ENCODE measurements at regions not wholly inside any gene's neighbourhood (a gene's known extent, or its start where the extent isn't known, plus 50 kb on each side); places are given as distances from the start of the nearest gene placed in this dataset.

DNA sequence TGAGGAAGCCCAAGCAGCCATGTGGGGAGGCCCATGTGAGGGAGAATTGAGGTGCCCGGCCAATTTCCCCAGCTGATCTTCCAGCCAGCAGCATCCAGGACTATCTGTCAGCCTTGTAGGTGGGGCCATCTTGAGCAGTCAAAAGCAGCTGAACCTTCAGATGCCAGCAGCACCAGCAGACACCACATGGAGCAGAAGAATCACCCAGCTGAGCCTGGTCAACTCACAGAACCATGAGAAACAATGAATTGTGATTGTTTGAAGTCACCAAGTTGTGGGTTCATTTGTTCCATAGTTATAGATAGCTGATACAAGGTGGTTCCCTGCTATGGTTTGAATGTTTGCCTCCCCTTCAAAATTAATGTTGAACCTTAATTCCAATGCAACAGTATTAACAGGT lies 85.1 kb upstream of the ATP6AP2 start:
- ATAC-seq (ENCODE audit: insufficient read depth, low read depth): no peak
- Histone ChIP-seq H3K4me3 (ENCODE audit: low read depth in 1 of 2, low read length in 2 of 2) (no peak overlapping the region), H3K4me2 (ENCODE audit: insufficient read depth, low read length) (no peak overlapping the region), H2AFZ (ENCODE audit: low read depth, low read length) (no peak overlapping the region), H4K20me1 (ENCODE audit: insufficient read depth, low read length) (no peaks in the 10 kb centered on the region), H3K36me3 (ENCODE audit: insufficient read depth, low read length) (no peaks in the 10 kb centered on the region), H3K9me3 (ENCODE audit: insufficient read depth, low read length, severe bottlenecking) (no peaks in the 10 kb centered on the region), H3K27ac (ENCODE audit: low read length) (no peak overlapping the region), H3K9ac (ENCODE audit: low read depth, low read length) (no peak overlapping the region), H3K4me1 (ENCODE audit: insufficient read depth, low read length) (no peaks in the 10 kb centered on the region), H3K79me2 (ENCODE audit: insufficient read depth, low read length) (no peaks in the 10 kb centered on the region), H3K27me3 (ENCODE audit: insufficient read depth, low read length, poor library complexity) (no peaks in the 10 kb centered on the region)
- TF ChIP-seq, protein P1, sequence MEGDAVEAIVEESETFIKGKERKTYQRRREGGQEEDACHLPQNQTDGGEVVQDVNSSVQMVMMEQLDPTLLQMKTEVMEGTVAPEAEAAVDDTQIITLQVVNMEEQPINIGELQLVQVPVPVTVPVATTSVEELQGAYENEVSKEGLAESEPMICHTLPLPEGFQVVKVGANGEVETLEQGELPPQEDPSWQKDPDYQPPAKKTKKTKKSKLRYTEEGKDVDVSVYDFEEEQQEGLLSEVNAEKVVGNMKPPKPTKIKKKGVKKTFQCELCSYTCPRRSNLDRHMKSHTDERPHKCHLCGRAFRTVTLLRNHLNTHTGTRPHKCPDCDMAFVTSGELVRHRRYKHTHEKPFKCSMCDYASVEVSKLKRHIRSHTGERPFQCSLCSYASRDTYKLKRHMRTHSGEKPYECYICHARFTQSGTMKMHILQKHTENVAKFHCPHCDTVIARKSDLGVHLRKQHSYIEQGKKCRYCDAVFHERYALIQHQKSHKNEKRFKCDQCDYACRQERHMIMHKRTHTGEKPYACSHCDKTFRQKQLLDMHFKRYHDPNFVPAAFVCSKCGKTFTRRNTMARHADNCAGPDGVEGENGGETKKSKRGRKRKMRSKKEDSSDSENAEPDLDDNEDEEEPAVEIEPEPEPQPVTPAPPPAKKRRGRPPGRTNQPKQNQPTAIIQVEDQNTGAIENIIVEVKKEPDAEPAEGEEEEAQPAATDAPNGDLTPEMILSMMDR (IDR thresholded peaks at IDR 0.05; ENCODE audit: borderline replicate concordance, extremely low read depth, low read length, poor library complexity, severe bottlenecking): no peak
- TF ChIP-seq EZH2 (IDR thresholded peaks at IDR 0.05; ENCODE audit: borderline replicate concordance, low read depth, low read length, severe bottlenecking): no peak
- no peak for DNase-seq

DNA sequence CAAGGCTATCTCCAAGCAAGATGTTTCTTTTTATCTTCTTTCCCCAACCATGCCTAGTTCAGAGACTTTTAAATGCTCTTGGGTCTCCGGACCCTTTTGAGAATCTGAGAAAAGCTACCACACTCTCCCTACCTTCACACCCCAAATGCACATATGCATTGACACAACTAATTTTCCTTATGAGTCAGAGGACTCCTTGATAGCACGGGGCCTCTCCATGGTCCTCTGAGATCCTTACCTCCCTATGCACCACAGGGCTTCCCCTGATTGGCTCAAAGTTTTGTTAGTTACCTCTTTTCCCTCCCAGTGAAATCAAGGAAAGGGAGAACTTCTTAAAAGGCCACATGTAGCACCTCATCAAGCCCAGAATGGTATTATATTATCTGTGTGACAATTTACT lies 86.8 kb upstream of the ATP6AP2 start:
- Histone ChIP-seq H3K4me1 (ENCODE audit: insufficient read depth, low read length) (no peaks in the 10 kb centered on the region), H4K20me1 (ENCODE audit: insufficient read depth, low read length) (no peaks in the 10 kb centered on the region), H3K36me3 (ENCODE audit: insufficient read depth, low read length) (no peaks in the 10 kb centered on the region), H2AFZ (ENCODE audit: low read depth, low read length) (no peak overlapping the region), H3K79me2 (ENCODE audit: insufficient read depth, low read length) (no peaks in the 10 kb centered on the region), H3K27ac (ENCODE audit: low read length) (no peak overlapping the region), H3K4me3 (ENCODE audit: low read depth in 1 of 2, low read length in 2 of 2) (no peak overlapping the region), H3K9ac (ENCODE audit: low read depth, low read length) (no peak overlapping the region), H3K27me3 (ENCODE audit: insufficient read depth, low read length, poor library complexity) (no peaks in the 10 kb centered on the region), H3K9me3 (ENCODE audit: insufficient read depth, low read length, severe bottlenecking) (no peaks in the 10 kb centered on the region), H3K4me2 (ENCODE audit: insufficient read depth, low read length) (no peak overlapping the region)
- TF ChIP-seq, protein P1 (IDR thresholded peaks at IDR 0.05; ENCODE audit: borderline replicate concordance, extremely low read depth, low read length, poor library complexity, severe bottlenecking): no peak
- TF ChIP-seq EZH2 (IDR thresholded peaks at IDR 0.05; ENCODE audit: borderline replicate concordance, low read depth, low read length, severe bottlenecking): no peak
- no peak for DNase-seq
- ATAC-seq (ENCODE audit: insufficient read depth, low read depth): no peak

DNA sequence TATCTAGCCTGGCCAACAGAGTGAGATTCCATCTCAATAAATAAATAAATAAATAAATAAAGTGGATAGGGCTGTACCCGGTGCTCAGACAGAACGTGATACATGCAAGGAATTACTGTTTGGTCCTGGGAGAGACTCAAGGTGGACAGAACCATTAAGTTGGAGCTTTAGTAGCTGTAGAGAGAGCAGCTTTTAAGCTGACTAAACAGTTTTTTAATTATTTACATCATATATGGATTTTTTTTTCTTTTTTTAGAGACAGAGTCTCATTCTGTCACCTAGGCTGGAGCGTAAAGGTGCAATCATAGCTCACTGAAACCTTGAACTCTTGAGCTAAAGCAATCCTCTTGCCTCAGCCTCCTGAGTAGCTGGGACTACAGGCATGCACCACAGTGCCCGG lies 92.5 kb upstream of the ATP6AP2 start:
- ATAC-seq (ENCODE audit: insufficient read depth, low read depth): no peak
- Histone ChIP-seq H3K27ac (ENCODE audit: low read length) (no peak overlapping the region), H3K79me2 (ENCODE audit: insufficient read depth, low read length) (no peaks in the 10 kb centered on the region), H3K9ac (ENCODE audit: low read depth, low read length) (no peak overlapping the region), H3K4me2 (ENCODE audit: insufficient read depth, low read length) (no peak overlapping the region), H3K27me3 (ENCODE audit: insufficient read depth, low read length, poor library complexity) (no peaks in the 10 kb centered on the region), H4K20me1 (ENCODE audit: insufficient read depth, low read length) (no peaks in the 10 kb centered on the region), H3K4me1 (ENCODE audit: insufficient read depth, low read length) (peaks cover 4% of the 10 kb centered on the region; the same call in 1 of the 2 replicates), H3K4me3 (ENCODE audit: low read depth in 1 of 2, low read length in 2 of 2) (no peak overlapping the region), H2AFZ (ENCODE audit: low read depth, low read length) (no peak overlapping the region), H3K9me3 (ENCODE audit: insufficient read depth, low read length, severe bottlenecking) (no peaks in the 10 kb centered on the region), H3K36me3 (ENCODE audit: insufficient read depth, low read length) (no peaks in the 10 kb centered on the region)
- TF ChIP-seq, protein P1 (IDR thresholded peaks at IDR 0.05; ENCODE audit: borderline replicate concordance, extremely low read depth, low read length, poor library complexity, severe bottlenecking): no peak
- TF ChIP-seq EZH2 (IDR thresholded peaks at IDR 0.05; ENCODE audit: borderline replicate concordance, low read depth, low read length, severe bottlenecking): no peak
- no peak for DNase-seq

DNA sequence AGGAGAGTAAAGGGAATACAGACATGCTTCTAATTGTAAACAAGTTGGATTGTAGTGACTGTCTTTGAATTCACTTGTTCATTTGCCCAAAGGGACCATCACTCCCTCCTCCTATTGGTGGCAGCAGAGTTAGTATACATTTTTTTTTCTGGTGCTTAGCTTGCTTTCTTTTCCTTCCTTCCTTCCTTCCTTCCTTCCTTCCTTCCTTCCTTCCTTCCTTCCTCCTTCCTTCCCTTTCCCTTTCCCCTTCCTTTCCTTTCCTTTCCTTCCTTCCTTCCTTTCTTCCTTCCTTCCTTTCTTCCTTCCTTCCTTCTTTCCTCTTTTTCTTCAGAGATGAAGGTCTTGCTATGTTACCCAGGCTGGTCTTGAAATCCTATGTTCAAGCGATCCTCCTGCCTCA lies 94.8 kb upstream of the ATP6AP2 start:
- H4K20me1 ChIP-seq (ENCODE audit: insufficient read depth, low read length): no peaks in the 10 kb centered on the region
- no peaks in the 10 kb centered on the region for H3K36me3 ChIP-seq (ENCODE audit: insufficient read depth, low read length)
- no peaks in the 10 kb centered on the region for H3K9me3 ChIP-seq (ENCODE audit: insufficient read depth, low read length, severe bottlenecking)
- no peak overlapping the region for H3K4me2 ChIP-seq (ENCODE audit: insufficient read depth, low read length)
- no peak overlapping the region for H2AFZ ChIP-seq (ENCODE audit: low read depth, low read length)
- H3K79me2 ChIP-seq (ENCODE audit: insufficient read depth, low read length): no peaks in the 10 kb centered on the region
- no peak for TF ChIP-seq EZH2 (IDR thresholded peaks at IDR 0.05; ENCODE audit: borderline replicate concordance, low read depth, low read length, severe bottlenecking)
- TF ChIP-seq, protein P1 (IDR thresholded peaks at IDR 0.05; ENCODE audit: borderline replicate concordance, extremely low read depth, low read length, poor library complexity, severe bottlenecking): no peak
- H3K9ac ChIP-seq (ENCODE audit: low read depth, low read length): no peak overlapping the region
- DNase-seq: no peak
- ATAC-seq (ENCODE audit: insufficient read depth, low read depth): no peak
- H3K4me1 ChIP-seq (ENCODE audit: insufficient read depth, low read length): peaks cover 5% of the 10 kb centered on the region; the same call in 1 of the 2 replicates
- H3K27me3 ChIP-seq (ENCODE audit: insufficient read depth, low read length, poor library complexity): no peaks in the 10 kb centered on the region
- H3K27ac ChIP-seq (ENCODE audit: low read length): no peak overlapping the region
- no peak overlapping the region for H3K4me3 ChIP-seq (ENCODE audit: low read depth in 1 of 2, low read length in 2 of 2)
